Dermis microvascular lymphatic vessel endothelial cell (primary cell): ENCODE measurements at regions not wholly inside any gene's neighbourhood (a gene's known extent, or its start where the extent isn't known, plus 50 kb on each side); places are given as distances from the start of the nearest gene placed in this dataset.
"Not testable (repeated sequence)": the region's sequence is repeated elsewhere in the genome, so short reads cannot be mapped to it uniquely, and the experiment has no call there.

Experiments
- DNase-seq, 2 donors: peaks; one replicate each; pipeline versions ENCODE4 v3.0.0 to v3.0.0-alpha.2; 2010; ENCODE audit warnings: low read depth in 2 of 2

- DNase-seq: no peak
These were observed 53.3 kb downstream of the TANC2 start for GRCh38 chr17:63019138-63019873.

DNA sequence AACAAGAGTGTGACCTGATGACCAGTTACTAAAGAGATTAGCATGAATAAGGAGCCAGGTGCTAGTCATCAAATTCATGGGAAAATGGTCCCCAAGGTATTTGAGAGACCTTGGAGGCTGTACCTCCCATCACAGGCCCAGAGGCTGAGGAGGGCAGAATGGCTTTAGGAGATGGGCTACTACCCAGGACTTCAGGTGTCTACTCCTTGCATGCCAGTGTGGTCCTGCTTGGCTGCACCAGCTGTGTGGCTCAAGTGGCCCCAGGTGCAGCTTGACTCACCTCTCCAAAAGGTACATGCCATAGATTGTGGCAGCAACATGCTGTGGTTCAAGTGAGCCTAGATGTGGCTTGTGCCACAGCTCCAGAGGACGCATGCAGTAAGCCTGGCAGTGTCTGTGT lies 56.5 kb downstream of the TANC2 start:
- no peak for DNase-seq

- DNase-seq: no peak
These were observed 57.0 kb downstream of the TANC2 start for GRCh38 chr17:63023049-63023448.

GRCh38 chr17:63024201-63024600 lies 58.2 kb downstream of the TANC2 start:
- DNase-seq: no peak

- no peak for DNase-seq
These were observed 58.7 kb downstream of the TANC2 start for GRCh38 chr17:63024716-63025115.

- not testable (repeated sequence) for DNase-seq
These were observed 59.6 kb downstream of the TANC2 start for GRCh38 chr17:63025637-63026036.

- peak in 1 of 2 donors; percentile 1 for DNase-seq
These were observed 63.5 kb downstream of the TANC2 start for GRCh38 chr17:63029541-63029940.

GRCh38 chr17:63032142-63032541 lies 66.1 kb downstream of the TANC2 start:
- DNase-seq: no peak

DNA sequence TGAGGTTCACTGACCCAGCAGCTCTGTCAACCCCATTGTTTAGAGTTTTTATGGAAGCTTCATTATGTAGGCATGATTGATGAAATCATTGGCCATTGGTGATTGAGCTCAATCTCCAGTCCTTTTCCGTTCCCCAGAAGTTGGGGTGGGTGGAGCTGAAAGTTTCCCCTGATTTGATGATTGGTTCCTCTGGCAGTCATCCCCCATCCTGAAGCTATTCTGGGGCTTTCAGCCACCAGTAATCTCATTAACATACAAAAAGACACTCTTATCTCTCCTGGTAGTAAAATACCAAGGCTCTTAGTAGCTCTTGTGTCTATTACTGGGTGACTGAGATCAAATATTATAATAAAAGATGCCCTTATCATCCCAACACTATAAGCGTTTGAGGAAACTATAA lies 67.1 kb downstream of the TANC2 start:
- no peak for DNase-seq

DNA sequence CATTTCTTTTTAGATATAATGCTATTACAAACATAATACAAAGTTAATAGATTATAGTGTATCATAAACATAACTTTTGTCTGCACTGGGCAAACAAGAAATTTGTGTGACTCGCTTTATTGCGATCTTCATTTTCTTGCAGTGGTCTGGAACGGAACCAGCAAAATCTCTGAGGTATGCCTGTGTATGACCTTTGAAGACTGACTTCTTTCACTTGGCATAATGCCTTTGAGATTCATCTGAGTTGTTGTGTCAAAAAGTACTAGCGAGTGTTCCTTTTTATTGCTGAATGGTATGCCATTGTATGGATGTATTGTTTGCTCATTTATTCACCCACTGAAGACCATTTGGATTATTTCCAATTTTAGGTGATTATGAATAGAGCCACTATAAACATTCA lies 69.2 kb downstream of the TANC2 start:
- DNase-seq: peak in 1 of 2 donors; percentile 28

DNA sequence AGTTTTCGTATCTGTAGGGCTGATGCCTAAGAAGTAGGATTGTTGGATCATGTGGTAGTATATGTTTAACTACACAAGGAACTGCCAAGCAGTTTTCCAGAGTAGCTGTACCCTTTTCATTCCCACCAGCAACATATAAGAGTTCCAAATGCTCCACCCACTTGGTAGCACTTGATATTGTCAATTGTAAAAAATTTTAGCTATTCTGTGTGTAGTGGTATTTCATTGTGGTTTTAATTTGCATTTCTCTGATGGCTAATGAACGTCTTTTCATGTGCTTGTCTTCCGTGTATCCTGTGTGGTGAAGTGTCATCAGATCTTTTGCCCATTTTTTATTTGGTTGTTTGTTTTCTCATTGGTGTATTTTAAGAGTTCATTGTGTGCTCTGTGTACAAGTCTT lies 69.7 kb downstream of the TANC2 start:
- no peak for DNase-seq

GRCh38 chr17:63039342-63039741 lies 73.3 kb downstream of the TANC2 start:
- DNase-seq: no peak

- peak in 1 of 2 donors; percentile 5 for DNase-seq
These were observed 74.0 kb downstream of the TANC2 start for GRCh38 chr17:63039899-63040602.

DNA sequence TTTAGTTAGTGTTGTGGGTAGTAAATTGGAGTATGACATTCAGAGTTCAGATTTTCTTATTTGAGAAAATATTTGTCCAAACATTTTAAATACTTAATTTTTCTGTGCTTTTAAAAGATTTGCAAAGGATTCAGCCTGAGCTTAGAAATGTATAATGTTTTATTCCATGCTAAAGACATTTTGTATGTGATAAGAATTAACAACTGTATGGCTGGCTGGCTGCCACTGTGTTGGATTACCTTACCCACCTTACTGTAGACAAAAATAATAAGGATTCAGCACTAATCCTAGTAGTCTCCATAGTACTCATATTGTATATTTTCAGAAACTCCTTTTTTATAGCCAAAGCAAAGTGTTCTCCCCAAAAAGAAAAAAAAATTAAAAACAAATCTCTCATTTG lies 74.8 kb downstream of the TANC2 start:
- no peak for DNase-seq

GRCh38 chr17:63041251-63041650 lies 75.2 kb downstream of the TANC2 start:
- no peak for DNase-seq

DNA sequence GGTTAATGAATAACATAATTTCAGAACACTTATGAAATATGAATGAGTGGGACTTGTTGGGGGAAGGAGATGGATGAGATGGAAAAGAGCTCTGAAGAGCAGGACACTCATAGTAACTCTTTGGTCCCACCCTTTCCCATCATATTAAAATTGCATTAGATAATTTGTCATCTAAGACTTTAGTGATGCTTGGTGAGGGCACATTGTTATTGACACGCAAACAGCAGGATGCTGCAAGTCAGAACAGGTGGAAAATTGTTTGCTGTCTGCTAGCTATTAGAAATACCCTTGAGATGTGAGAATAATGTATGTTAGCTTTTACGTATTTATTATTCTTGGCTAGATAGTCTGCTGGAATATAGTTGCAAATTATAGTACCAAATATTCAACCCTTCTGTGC lies 75.7 kb downstream of the TANC2 start:
- no peak for DNase-seq

DNA sequence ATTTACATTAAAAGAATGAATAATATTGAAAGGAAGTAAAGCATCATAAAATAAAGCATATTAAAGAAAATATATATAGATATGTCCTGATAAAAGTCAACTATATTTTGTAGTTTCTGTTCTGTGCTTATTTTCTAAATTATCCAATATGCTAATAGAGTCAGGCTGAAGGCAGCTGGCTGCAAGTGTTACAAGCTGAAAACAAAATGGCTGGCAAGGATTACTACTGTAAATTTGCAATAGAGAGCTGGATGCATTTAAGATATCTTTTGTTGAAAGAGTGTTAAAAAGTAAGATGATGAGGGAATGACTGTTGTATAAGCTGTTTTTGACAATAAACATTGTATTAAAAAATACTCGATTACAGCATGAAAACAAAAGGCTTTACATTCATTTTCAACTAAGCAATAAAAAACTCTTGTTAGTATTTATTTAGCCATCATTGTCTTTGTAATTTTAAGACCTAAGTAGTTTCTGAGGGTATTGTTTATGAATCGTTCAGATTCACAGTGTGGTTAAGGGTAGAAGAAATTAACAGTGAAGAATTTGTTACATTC lies 76.3 kb downstream of the TANC2 start:
- no peak for DNase-seq

DNA sequence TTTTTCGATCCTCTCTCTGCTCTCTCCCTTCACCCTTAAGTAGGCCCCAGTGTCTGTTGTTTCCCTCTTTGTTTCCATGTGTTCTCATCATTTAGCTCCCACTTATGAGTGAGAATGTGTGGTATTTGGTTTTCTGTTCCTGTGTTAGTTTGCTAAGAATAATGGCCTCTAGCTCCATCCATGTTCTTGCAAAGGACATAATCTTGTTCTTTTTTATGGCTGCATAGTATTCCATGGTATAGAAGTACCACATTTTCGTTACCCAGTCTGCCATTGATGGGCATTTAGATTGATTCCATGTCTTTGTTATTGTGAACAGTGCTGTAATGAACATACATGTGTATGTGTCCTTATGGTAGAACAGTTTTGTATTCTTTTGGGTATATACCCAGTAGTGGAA lies 91.5 kb downstream of the TANC2 start:
- not testable (repeated sequence) for DNase-seq

- DNase-seq: no peak
These were observed 100.3 kb downstream of the TANC2 start for GRCh38 chr17:63066158-63066813.

DNA sequence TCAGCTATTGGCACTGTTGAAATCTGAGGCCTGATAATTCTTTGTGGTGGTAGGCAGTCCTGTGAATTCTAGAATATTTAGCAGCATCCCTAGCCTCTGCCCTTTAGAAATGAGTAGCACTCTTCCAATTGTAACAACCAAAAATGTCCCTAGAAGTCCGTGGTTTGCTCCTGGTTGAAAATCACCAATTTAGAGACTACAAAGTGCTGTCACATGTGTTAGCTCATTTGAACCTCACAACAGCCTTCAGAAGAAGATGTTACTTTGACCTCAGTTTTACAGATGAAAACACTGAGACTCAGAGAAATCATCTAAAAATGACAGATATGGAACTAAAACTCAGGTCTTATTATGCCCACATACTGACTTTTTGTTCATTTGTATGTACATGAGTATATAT lies 103.2 kb downstream of the TANC2 start:
- DNase-seq: no peak

DNA sequence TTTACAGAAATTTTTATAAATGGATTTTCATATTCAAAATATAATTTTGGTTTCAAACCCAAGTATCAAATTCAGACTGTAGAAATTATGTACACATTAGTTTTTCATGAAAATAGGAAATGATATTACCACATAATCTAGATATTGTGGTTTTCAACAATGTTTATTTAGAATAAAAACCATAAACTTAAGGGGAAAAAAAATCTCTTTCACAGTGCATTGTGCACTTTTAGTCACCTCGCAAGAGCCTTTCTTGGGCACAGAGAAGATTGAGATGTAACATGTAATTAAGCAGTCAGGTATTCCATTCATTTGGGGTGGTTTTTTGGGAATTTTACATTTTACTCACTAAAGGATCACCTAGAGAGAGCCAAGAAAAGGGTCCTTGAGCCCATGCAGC lies 104.0 kb downstream of the TANC2 start:
- DNase-seq: no peak

- no peak for DNase-seq
These were observed 105.8 kb downstream of the TANC2 start for GRCh38 chr17:63071797-63072196.
